HG02798 (cell line): ENCODE measurements at regions not wholly inside any gene's neighbourhood (a gene's known extent, or its start where the extent isn't known, plus 50 kb on each side); places are given as distances from the start of the nearest gene placed in this dataset.

Experiments
- ATAC-seq: cut with Tn5 transposase; IDR thresholded peaks from one replicate; pipeline ENCODE4 v1.9.1; 2021; ENCODE audit warnings: mild to moderate bottlenecking; ENCODE audit not compliant: unreplicated experiment, poor library complexity

DNA sequence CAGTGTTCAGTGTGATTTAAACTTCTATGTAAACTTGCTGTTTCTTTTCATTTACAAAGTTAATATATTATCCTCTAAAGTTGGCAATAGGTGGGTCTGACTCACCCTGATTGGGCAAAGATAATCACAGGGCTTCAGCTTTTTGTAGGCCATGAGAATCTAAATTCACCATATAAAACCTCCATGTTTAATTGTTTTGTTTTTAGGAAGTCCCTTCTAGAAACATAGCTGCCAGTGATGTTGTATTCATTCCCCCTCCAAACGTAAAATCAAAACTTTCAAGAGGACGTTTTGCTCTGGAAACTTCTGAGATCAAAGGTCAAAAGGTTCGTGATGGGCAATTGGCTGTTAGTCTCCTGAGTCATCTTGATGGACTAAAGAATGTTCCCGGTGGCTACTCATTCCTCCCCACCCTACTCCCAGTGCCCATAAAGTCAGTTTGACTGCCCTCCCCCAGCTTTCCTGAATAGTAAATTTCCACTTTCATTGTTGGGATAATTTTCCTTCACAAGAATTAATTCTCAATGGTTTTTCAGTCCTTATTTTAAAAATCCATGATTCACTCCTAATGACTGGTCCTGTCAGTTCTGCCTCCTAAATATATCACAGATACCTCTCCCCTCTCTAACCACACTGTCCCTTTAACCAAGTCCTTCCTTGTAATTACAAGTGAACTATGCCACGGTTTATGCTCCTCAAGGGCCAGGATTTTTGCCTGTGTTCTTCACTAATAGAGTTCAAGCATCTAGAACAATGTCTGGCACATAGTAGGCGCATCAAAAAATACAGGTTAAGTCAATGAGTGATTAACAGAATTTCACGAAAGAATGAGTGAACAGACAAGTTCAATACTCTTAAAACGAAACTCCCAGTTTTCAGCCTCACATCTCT is 164.4 kb upstream of the VRK2 start:
- ATAC-seq, result no peak

GRCh38 chr2:57882895-57883515 is 163.6 kb upstream of the VRK2 start:
- no peak for ATAC-seq

- ATAC-seq, result no peak
Measured at GRCh38 chr2:57884281-57884680, 162.3 kb upstream of the VRK2 start.

GRCh38 chr2:57885742-57886141 is 160.9 kb upstream of the VRK2 start:
- no peak for ATAC-seq

GRCh38 chr2:57886161-57886786 is 160.3 kb upstream of the VRK2 start:
- no peak for ATAC-seq

DNA sequence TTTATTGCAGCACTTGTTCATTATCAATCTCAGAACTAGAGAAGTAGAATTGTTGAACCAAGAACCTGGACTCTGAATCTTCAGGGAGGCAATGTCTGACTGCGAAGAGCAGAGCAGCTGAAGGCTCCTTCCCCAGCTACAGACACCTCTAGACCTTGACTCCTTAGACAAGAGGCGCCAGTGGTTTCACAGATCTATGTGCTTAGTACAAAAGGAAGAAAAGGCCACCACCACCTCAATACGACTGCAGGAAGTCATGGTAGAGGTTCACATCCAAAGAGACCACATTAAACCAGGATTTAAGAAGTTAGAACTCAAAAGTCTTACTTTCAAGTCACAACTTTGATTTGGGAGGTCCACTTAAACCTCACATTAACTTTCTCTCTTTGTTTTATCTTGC is 158.1 kb upstream of the VRK2 start:
- no peak for ATAC-seq

- ATAC-seq, result peak; percentile 21
Measured at GRCh38 chr2:57890464-57890863, 156.1 kb upstream of the VRK2 start.

- no peak for ATAC-seq
Measured at GRCh38 chr2:57891086-57891712, 155.4 kb upstream of the VRK2 start.

- ATAC-seq, result peak; percentile 84
Measured at GRCh38 chr2:57892920-57893319, 153.7 kb upstream of the VRK2 start.

DNA sequence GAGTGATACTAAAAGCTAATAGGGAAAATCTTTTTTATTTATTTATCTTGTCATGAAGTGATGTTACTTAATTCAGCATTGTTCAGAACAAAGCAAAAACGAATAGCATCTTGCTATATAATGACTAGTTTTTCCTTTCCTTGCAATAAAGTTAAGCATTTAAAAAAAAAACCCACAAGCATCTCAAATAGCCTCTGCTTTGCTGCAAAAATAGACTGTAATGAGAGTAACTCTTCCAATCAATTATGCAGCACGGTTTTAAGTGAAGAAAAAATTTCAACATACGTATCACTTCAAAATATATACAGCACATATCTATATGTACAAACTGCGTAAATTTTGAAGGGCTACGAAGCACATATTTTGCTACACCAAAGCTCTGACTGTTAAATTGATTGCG is 153.3 kb upstream of the VRK2 start:
- ATAC-seq, result no peak

DNA sequence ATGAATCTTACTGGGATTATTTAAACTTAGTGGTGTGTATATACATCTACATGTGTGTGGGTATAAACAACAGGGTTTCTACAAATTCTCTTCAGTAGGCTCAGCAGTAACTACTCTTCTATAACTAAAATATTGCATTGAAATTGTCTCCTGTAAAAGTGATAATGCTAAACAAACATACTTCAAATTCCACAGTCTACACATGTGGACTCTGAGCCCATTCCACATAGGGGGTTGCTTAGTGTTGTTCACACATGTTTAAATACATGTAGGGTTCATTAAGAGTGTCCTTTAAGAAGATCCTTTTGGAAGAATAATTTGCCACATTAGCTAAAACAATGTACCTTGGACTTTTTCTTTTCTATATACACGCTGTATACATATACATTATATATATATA is 152.8 kb upstream of the VRK2 start:
- no peak for ATAC-seq

DNA sequence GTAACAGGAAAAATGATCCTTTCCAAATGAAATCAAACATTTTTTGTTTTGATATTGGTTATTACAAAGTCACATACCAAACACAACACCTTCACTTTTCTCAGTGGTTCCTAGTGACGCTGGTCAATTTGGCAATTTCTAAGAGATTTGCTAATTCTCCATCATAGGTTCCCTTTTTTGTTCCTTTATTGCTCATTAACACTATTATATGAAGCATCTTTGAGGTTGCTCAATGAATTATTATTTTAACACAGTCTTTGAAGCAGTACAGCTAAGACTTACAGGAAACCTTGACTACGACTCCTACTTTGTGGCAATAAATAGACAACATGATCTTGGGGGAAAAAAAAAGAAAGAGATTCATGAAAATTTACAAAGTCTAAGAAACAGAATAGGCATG is 152.2 kb upstream of the VRK2 start:
- ATAC-seq, result no peak

GRCh38 chr2:57897920-57898319 is 148.7 kb upstream of the VRK2 start:
- no peak for ATAC-seq

GRCh38 chr2:57899898-57900297 is 146.7 kb upstream of the VRK2 start:
- no peak for ATAC-seq

DNA sequence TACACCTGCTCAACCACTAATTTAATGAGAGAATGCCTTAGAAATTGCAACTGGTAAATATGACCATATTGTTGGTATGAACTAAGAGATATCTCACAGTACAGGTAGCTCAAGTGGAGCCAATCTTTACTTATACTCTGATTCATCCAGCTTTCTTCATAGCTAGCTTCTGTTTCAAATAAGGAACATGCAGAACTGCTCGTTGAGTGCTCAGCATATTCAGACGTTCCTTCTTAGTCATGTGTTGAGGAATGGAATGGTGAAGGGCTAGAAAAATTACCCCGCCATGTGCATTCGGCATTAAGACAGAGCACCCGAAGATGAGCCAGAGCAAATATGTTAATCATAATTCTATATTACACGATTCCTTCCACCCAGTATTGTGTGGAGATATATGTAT is 144.0 kb upstream of the VRK2 start:
- no peak for ATAC-seq

DNA sequence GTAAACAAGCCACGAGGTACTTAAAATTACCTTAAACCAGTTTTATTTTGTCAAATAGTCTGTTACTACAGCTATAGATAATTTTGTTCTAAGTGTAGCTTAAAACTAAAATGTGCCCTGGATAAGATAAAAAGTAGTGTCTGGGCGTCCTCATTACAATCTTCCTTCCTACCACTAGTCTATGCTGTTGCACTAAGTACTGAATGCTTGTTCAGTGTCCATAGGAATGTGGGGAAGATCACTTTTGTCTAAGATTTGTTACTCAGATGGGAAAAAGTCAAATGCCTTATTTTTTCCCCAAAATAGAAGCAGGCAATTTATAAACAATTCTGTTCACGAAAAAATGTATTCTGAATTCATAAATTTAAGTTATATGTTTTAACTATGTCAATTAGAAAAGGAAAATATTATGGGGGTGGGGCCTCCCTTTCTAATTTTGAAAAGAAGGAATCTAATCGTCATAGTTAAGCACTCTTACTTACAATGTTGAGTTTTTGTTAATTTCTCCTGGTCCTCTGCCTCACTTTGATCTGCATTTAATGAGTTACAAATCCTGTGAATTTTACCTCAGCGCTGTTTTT is 140.4 kb upstream of the VRK2 start:
- peak; percentile 77 for ATAC-seq

DNA sequence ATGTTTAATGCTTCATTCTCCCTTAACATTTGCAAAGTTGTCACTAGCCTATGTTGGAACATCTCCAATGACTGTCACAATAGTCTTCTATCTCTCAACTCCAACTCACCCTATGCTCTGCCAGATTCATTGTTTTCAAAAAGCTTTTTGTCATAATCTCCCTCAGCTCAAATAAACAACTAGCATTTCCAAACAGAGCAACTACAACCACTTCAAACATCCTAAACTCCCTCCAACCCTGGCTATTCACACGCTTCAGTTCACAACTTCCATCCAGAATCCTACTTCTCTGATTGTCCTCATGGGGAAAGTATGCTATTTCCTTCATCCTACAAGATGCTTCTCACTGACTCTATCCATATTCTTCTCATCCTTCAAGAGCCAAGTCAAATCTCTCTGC is 139.2 kb upstream of the VRK2 start:
- ATAC-seq, result no peak

GRCh38 chr2:57908736-57909161 is 137.9 kb upstream of the VRK2 start:
- ATAC-seq, result peak; percentile 78

- no peak for ATAC-seq
Measured at GRCh38 chr2:57918126-57918525, 128.5 kb upstream of the VRK2 start.

DNA sequence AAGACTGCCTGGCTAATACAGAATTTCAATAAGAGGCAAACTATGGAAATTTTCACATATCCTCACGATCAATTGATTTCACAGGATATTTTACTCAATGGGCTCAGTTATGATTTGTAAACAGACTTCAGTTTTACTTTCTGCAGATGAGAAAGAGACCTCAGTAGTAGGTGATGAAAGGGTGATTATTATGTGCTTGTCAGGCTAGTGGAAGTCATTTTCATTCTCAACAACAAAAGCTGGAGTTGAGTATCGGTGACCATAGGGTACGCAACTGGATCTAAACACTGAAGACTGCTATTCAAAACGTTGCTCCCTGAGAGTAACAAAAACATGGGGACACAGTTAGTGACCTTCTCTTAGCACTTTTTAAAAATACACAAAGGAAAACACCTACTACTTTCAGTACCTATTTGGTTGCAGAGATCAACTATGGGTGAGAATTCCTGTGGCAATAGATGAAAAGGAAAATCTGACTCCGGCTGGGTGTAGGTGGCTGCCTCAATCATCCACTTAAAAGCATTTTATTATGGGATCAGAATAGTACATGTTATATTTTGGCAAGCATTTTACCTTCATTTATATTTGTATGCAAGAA is 126.2 kb upstream of the VRK2 start:
- ATAC-seq, result peak; percentile 59
